GM18951 (cell line): ENCODE measurements at regions not wholly inside any gene's neighbourhood (a gene's known extent, or its start where the extent isn't known, plus 50 kb on each side); places are given as distances from the start of the nearest gene placed in this dataset.

Experiments
- POLR2A ChIP-seq: IDR thresholded peaks from 4 replicates; pipeline ENCODE4 v1.6.1; 2011; ENCODE audit warnings: mild to moderate bottlenecking; ENCODE audit not compliant: insufficient read length, insufficient read depth; ENCODE audit errors: extremely low read depth
- in situ Hi-C: fragments of 300-500 bp; cut with MboI; formaldehyde crosslinking; loops from one replicate; pipeline ENCODE4 v1.12.0; 2022; ENCODE audit warnings: low sequenced_read_pairs, mixed read lengths, inconsistent platforms; ENCODE audit not compliant: unreplicated experiment

GRCh38 chr12:91241756-91242155, 59.1 kb upstream of the DCN start:
- in situ Hi-C loops, result no loop called here
- TF ChIP-seq POLR2A, result no peak

- TF ChIP-seq POLR2A, result no peak
- in situ Hi-C loops, result no loop called here
Measured at GRCh38 chr12:91240386-91241095, 57.9 kb upstream of the DCN start.

GRCh38 chr12:91239481-91239880, 56.9 kb upstream of the DCN start:
- TF ChIP-seq POLR2A, result no peak
- in situ Hi-C loops, result no loop called here
